ENCODE measurements at regions not wholly inside any gene's neighbourhood (a gene's known extent, or its start where the extent isn't known, plus 50 kb on each side); places are given as distances from the start of the nearest gene placed in this dataset.

- no peak overlapping the region for H3K4me3 ChIP-seq (ENCODE audit: low read depth, low read length)
- peaks cover 25% of the 10 kb centered on the region for H3K4me1 ChIP-seq (ENCODE audit: control insufficient read depth, insufficient read depth, low read length)
- no peaks in the 10 kb centered on the region for H3K9me3 ChIP-seq (ENCODE audit: control insufficient read depth, insufficient read depth, low read length)
- H3K27me3 ChIP-seq (ENCODE audit: control insufficient read depth, insufficient read depth, low read length) = no peaks in the 10 kb centered on the region
- 97% methylated on average over 3 of the region's 3 CpGs for WGBS (ENCODE audit: insufficient coverage)
- H3K27ac ChIP-seq (ENCODE audit: low read depth, low read length) = no peak overlapping the region
- H3K36me3 ChIP-seq (ENCODE audit: control insufficient read depth, insufficient read depth, low read length) = no peaks in the 10 kb centered on the region
- DNase-seq (ENCODE audit: low read depth in 4 of 6, low spot score in 6 of 6) = no peak
Measured at GRCh38 chr6:6746970-6747338, 158.4 kb downstream of the LY86 start.

GRCh38 chr6:6747371-6747770 is 158.9 kb downstream of the LY86 start:
- no peak overlapping the region for H3K27ac ChIP-seq (ENCODE audit: low read depth, low read length)
- WGBS (ENCODE audit: insufficient coverage) = 74% methylated on average over 4 of the region's 6 CpGs
- DNase-seq (ENCODE audit: low read depth in 4 of 6, low spot score in 6 of 6) = no peak
- no peaks in the 10 kb centered on the region for H3K9me3 ChIP-seq (ENCODE audit: control insufficient read depth, insufficient read depth, low read length)
- no peak overlapping the region for H3K4me3 ChIP-seq (ENCODE audit: low read depth, low read length)
- H3K4me1 ChIP-seq (ENCODE audit: control insufficient read depth, insufficient read depth, low read length) = peaks cover 29% of the 10 kb centered on the region
- no peaks in the 10 kb centered on the region for H3K27me3 ChIP-seq (ENCODE audit: control insufficient read depth, insufficient read depth, low read length)
- H3K36me3 ChIP-seq (ENCODE audit: control insufficient read depth, insufficient read depth, low read length) = no peaks in the 10 kb centered on the region

- 95% methylated on average over 9 of the region's 10 CpGs for WGBS (ENCODE audit: insufficient coverage)
- H3K4me1 ChIP-seq (ENCODE audit: control insufficient read depth, insufficient read depth, low read length) = peaks cover 29% of the 10 kb centered on the region
Measured at GRCh38 chr6:6748001-6748400, 159.5 kb downstream of the LY86 start.

GRCh38 chr6:6749702-6750491 is 161.4 kb downstream of the LY86 start:
- H3K36me3 ChIP-seq (ENCODE audit: control insufficient read depth, insufficient read depth, low read length) = no peaks in the 10 kb centered on the region
- 48% methylated on average over 16 of the region's 19 CpGs for WGBS (ENCODE audit: insufficient coverage)
- peaks cover 29% of the 10 kb centered on the region for H3K4me1 ChIP-seq (ENCODE audit: control insufficient read depth, insufficient read depth, low read length)
- DNase-seq (ENCODE audit: low read depth in 4 of 6, low spot score in 6 of 6) = peak in 1 of 6 donors; percentile 55
- H3K4me3 ChIP-seq (ENCODE audit: low read depth, low read length) = no peak overlapping the region
- no peaks in the 10 kb centered on the region for H3K9me3 ChIP-seq (ENCODE audit: control insufficient read depth, insufficient read depth, low read length)
- no peaks in the 10 kb centered on the region for H3K27me3 ChIP-seq (ENCODE audit: control insufficient read depth, insufficient read depth, low read length)
- H3K27ac ChIP-seq (ENCODE audit: low read depth, low read length) = no peak overlapping the region

More at GRCh38 chr6:6748001-6748400, 159.5 kb downstream of the LY86 start:
- Histone ChIP-seq H3K4me3 (ENCODE audit: low read depth, low read length) (no peak overlapping the region), H3K27ac (ENCODE audit: low read depth, low read length) (no peak overlapping the region), H3K36me3 (ENCODE audit: control insufficient read depth, insufficient read depth, low read length) (no peaks in the 10 kb centered on the region), H3K27me3 (ENCODE audit: control insufficient read depth, insufficient read depth, low read length) (no peaks in the 10 kb centered on the region), H3K9me3 (ENCODE audit: control insufficient read depth, insufficient read depth, low read length) (no peaks in the 10 kb centered on the region)
- DNase-seq (ENCODE audit: low read depth in 4 of 6, low spot score in 6 of 6) = no peak

GRCh38 chr6:6750594-6751265 is 162.2 kb downstream of the LY86 start:
- WGBS (ENCODE audit: insufficient coverage) = 85% methylated on average over 9 of the region's 10 CpGs

GRCh38 chr6:6751266-6751596 is 162.7 kb downstream of the LY86 start:
- H3K9me3 ChIP-seq (ENCODE audit: control insufficient read depth, insufficient read depth, low read length) = no peaks in the 10 kb centered on the region
- peaks cover 29% of the 10 kb centered on the region for H3K4me1 ChIP-seq (ENCODE audit: control insufficient read depth, insufficient read depth, low read length)

More at GRCh38 chr6:6750594-6751265, 162.2 kb downstream of the LY86 start:
- Histone ChIP-seq H3K9me3 (ENCODE audit: control insufficient read depth, insufficient read depth, low read length) (no peaks in the 10 kb centered on the region), H3K27ac (ENCODE audit: low read depth, low read length) (no peak overlapping the region), H3K4me3 (ENCODE audit: low read depth, low read length) (no peak overlapping the region), H3K4me1 (ENCODE audit: control insufficient read depth, insufficient read depth, low read length) (peaks cover 29% of the 10 kb centered on the region), H3K36me3 (ENCODE audit: control insufficient read depth, insufficient read depth, low read length) (no peaks in the 10 kb centered on the region), H3K27me3 (ENCODE audit: control insufficient read depth, insufficient read depth, low read length) (no peaks in the 10 kb centered on the region)
- no peak for DNase-seq (ENCODE audit: low read depth in 4 of 6, low spot score in 6 of 6)

GRCh38 chr6:6751619-6752023 is 163.1 kb downstream of the LY86 start:
- H3K4me3 ChIP-seq (ENCODE audit: low read depth, low read length) = no peak overlapping the region
- peaks cover 29% of the 10 kb centered on the region for H3K4me1 ChIP-seq (ENCODE audit: control insufficient read depth, insufficient read depth, low read length)
- no peaks in the 10 kb centered on the region for H3K27me3 ChIP-seq (ENCODE audit: control insufficient read depth, insufficient read depth, low read length)
- no peaks in the 10 kb centered on the region for H3K9me3 ChIP-seq (ENCODE audit: control insufficient read depth, insufficient read depth, low read length)
- no peaks in the 10 kb centered on the region for H3K36me3 ChIP-seq (ENCODE audit: control insufficient read depth, insufficient read depth, low read length)
- WGBS (ENCODE audit: insufficient coverage) = 69% methylated on average over 4 of the region's 8 CpGs
- peak overlapping the region; percentile 29 for H3K27ac ChIP-seq (ENCODE audit: low read depth, low read length)
- no peak for DNase-seq (ENCODE audit: low read depth in 4 of 6, low spot score in 6 of 6)

More at GRCh38 chr6:6751266-6751596, 162.7 kb downstream of the LY86 start:
- no peak for DNase-seq (ENCODE audit: low read depth in 4 of 6, low spot score in 6 of 6)
- H3K4me3 ChIP-seq (ENCODE audit: low read depth, low read length) = no peak overlapping the region
- no peaks in the 10 kb centered on the region for H3K27me3 ChIP-seq (ENCODE audit: control insufficient read depth, insufficient read depth, low read length)
- H3K27ac ChIP-seq (ENCODE audit: low read depth, low read length) = no peak overlapping the region
- no CpG with 5 or more reads among the region's 2 CpGs for WGBS (ENCODE audit: insufficient coverage)
- no peaks in the 10 kb centered on the region for H3K36me3 ChIP-seq (ENCODE audit: control insufficient read depth, insufficient read depth, low read length)

GRCh38 chr6:6752129-6752528 is 163.6 kb downstream of the LY86 start:
- H3K27me3 ChIP-seq (ENCODE audit: control insufficient read depth, insufficient read depth, low read length) = no peaks in the 10 kb centered on the region
- peak overlapping the region; percentile 29 for H3K27ac ChIP-seq (ENCODE audit: low read depth, low read length)
- WGBS (ENCODE audit: insufficient coverage) = 23% methylated on average over 2 of the region's 4 CpGs
- H3K9me3 ChIP-seq (ENCODE audit: control insufficient read depth, insufficient read depth, low read length) = no peaks in the 10 kb centered on the region
- peak in 1 of 6 donors; percentile 50 for DNase-seq (ENCODE audit: low read depth in 4 of 6, low spot score in 6 of 6)
- peaks cover 29% of the 10 kb centered on the region for H3K4me1 ChIP-seq (ENCODE audit: control insufficient read depth, insufficient read depth, low read length)
- H3K4me3 ChIP-seq (ENCODE audit: low read depth, low read length) = no peak overlapping the region
- H3K36me3 ChIP-seq (ENCODE audit: control insufficient read depth, insufficient read depth, low read length) = no peaks in the 10 kb centered on the region

- WGBS (ENCODE audit: insufficient coverage) = 93% methylated on average over 4 of the region's 8 CpGs
- Histone ChIP-seq H3K4me3 (ENCODE audit: low read depth, low read length) (no peak overlapping the region), H3K36me3 (ENCODE audit: control insufficient read depth, insufficient read depth, low read length) (no peaks in the 10 kb centered on the region), H3K27me3 (ENCODE audit: control insufficient read depth, insufficient read depth, low read length) (no peaks in the 10 kb centered on the region), H3K9me3 (ENCODE audit: control insufficient read depth, insufficient read depth, low read length) (no peaks in the 10 kb centered on the region), H3K4me1 (ENCODE audit: control insufficient read depth, insufficient read depth, low read length) (peaks cover 29% of the 10 kb centered on the region), H3K27ac (ENCODE audit: low read depth, low read length) (no peak overlapping the region)
- no peak for DNase-seq (ENCODE audit: low read depth in 4 of 6, low spot score in 6 of 6)
Measured at GRCh38 chr6:6753301-6753700, 164.8 kb downstream of the LY86 start.

- no peak overlapping the region for H3K27ac ChIP-seq (ENCODE audit: low read depth, low read length)
- DNase-seq (ENCODE audit: low read depth in 4 of 6, low spot score in 6 of 6) = no peak
- WGBS (ENCODE audit: insufficient coverage) = 100% methylated on average over 1 of the region's 3 CpGs
- H3K4me1 ChIP-seq (ENCODE audit: control insufficient read depth, insufficient read depth, low read length) = peaks cover 21% of the 10 kb centered on the region
- no peaks in the 10 kb centered on the region for H3K27me3 ChIP-seq (ENCODE audit: control insufficient read depth, insufficient read depth, low read length)
- no peaks in the 10 kb centered on the region for H3K36me3 ChIP-seq (ENCODE audit: control insufficient read depth, insufficient read depth, low read length)
- no peaks in the 10 kb centered on the region for H3K9me3 ChIP-seq (ENCODE audit: control insufficient read depth, insufficient read depth, low read length)
- no peak overlapping the region for H3K4me3 ChIP-seq (ENCODE audit: low read depth, low read length)
Measured at GRCh38 chr6:6756526-6756925, 168.0 kb downstream of the LY86 start.

Data from spinal cord (tissue), 9 donors.